H1 (cell line): ENCODE measurements at regions not wholly inside any gene's neighbourhood (a gene's known extent, or its start where the extent isn't known, plus 50 kb on each side); places are given as distances from the start of the nearest gene placed in this dataset.
A peak's percentile ranks its signal among the peaks of the same experiment; 100 is the strongest.

Experiments
- CTCF ChIA-PET: fragments of 300-600 bp; sonication (Branson Sonifier 250); formaldehyde crosslinking; loops from one replicate; lab custom pipeline; 2021; ENCODE audit not compliant: partially characterized antibody; lab: Charles Lee
- POLR2A ChIA-PET: fragments of 300-600 bp; sonication (Branson Sonifier 250); formaldehyde crosslinking; loops from one replicate; lab custom pipeline; 2021; ENCODE audit warnings: inconsistent platforms; ENCODE audit not compliant: partially characterized antibody; lab: Charles Lee
- DNase-seq, 2 experiments: peaks; one replicate each; pipeline versions ENCODE4 v3.0.0 to v3.0.0-alpha.2; 2010 to 2022; ENCODE audit warnings: low spot score in 2 of 2, low read depth in 1 of 2, mixed read lengths in 1 of 2
- FAIRE-seq: peaks from 2 replicates; lab custom pipeline; 2011; peaks lifted over from hg19 to GRCh38; lab: Jason Lieb, UNC
- H2AFZ ChIP-seq: 2 replicates; pipeline ENCODE4 v1.8.1; 2012; ENCODE audit warnings: low read length, inconsistent platforms
- H2AK5ac ChIP-seq: 2 replicates; pipeline ENCODE4 v1.6.1; 2013; ENCODE audit warnings: low read depth, low read length
- H2BK120ac ChIP-seq: replicated peaks from 2 replicates; pipeline ENCODE3; 2013; ENCODE audit warnings: low read depth, low read length, inconsistent platforms
- H2BK12ac ChIP-seq: 2 replicates; pipeline ENCODE4 v1.6.1; 2013; ENCODE audit warnings: low read depth, low read length
- H2BK15ac ChIP-seq: 2 replicates; pipeline ENCODE4 v1.6.1; 2013; ENCODE audit warnings: low read length
- H2BK20ac ChIP-seq: 2 replicates; pipeline ENCODE4 v1.6.1; 2013; ENCODE audit warnings: low read length
- H2BK5ac ChIP-seq: 2 replicates; pipeline ENCODE4 v1.6.1; 2013; ENCODE audit warnings: low read depth, low read length
- H3K14ac ChIP-seq: 2 replicates; pipeline ENCODE4 v1.6.1; 2013; ENCODE audit warnings: inconsistent platforms; ENCODE audit not compliant: insufficient read length
- H3K18ac ChIP-seq: 2 replicates; pipeline ENCODE4 v1.6.1; 2013; ENCODE audit warnings: low read length; ENCODE audit errors: extremely low read depth
- H3K23ac ChIP-seq: 2 replicates; pipeline ENCODE4 v1.6.1; 2013; ENCODE audit warnings: inconsistent platforms; ENCODE audit not compliant: insufficient read length
- H3K23me2 ChIP-seq: 2 replicates; pipeline ENCODE4 v1.6.1; 2013; ENCODE audit warnings: low read depth, low read length
- H3K27ac ChIP-seq: 2 replicates; pipeline ENCODE4 v1.6.1; 2011; ENCODE audit warnings: low read depth, low read length, inconsistent platforms
- H3K27me3 ChIP-seq, 4 experiments: replicated peaks in 1 of 4; 1 replicate in 1 of 4; 2 replicates in 3 of 4; pipeline versions ENCODE4 v1.6.1 to v1.8.1; 2011 to 2013; ENCODE audit warnings: low read length in 3 of 4, mild to moderate bottlenecking in 3 of 4, inconsistent platforms in 2 of 4, mixed read lengths in 2 of 4, moderate library complexity in 1 of 4; ENCODE audit not compliant: control insufficient read depth in 3 of 4, insufficient read depth in 3 of 4; ENCODE audit errors: extremely low read depth in 1 of 4
- H3K36me3 ChIP-seq, 4 experiments: 2 replicates each; pipeline versions ENCODE4 v1.6.1 to v1.8.1; 2011 to 2013; ENCODE audit warnings: mild to moderate bottlenecking in 4 of 4, low read length in 3 of 4, moderate library complexity in 2 of 4, control low read depth in 1 of 4, inconsistent platforms in 1 of 4; ENCODE audit not compliant: insufficient read depth in 4 of 4, control insufficient read depth in 2 of 4
- H3K4ac ChIP-seq: replicated peaks from 2 replicates; pipeline ENCODE3; 2013; ENCODE audit warnings: low read length, low read depth, mixed read lengths, inconsistent platforms; ENCODE audit not compliant: insufficient read length
- H3K4me1 ChIP-seq, 4 experiments: replicated peaks in 1 of 4; 1 replicate in 1 of 4; 2 replicates in 3 of 4; pipeline versions ENCODE4 v1.6.1 to v1.8.1; 2011 to 2013; ENCODE audit warnings: low read length in 3 of 4, inconsistent platforms in 2 of 4, mixed read lengths in 1 of 4; ENCODE audit not compliant: insufficient read depth in 4 of 4, control insufficient read depth in 3 of 4
- H3K4me2 ChIP-seq, 2 experiments: 2 replicates each; pipeline versions ENCODE4 v1.6.1 to v1.8.1; 2011 to 2013; ENCODE audit warnings: low read depth in 2 of 2, low read length in 2 of 2, control low read depth in 1 of 2, inconsistent platforms in 1 of 2, mild to moderate bottlenecking in 1 of 2; ENCODE audit not compliant: insufficient read depth in 1 of 2
- H3K4me3 ChIP-seq, 4 experiments: fragments of 200-600, 300-600 bp in 1 of 4; sonication (generic), shearing (Covaris generic), sonication (Bioruptor Twin) in 1 of 4; 2 replicates each; pipeline versions ENCODE4 v1.5.1 to v1.8.1; 2011 to 2016; ENCODE audit warnings: low read length in 4 of 4, low read depth in 3 of 4, control low read depth in 2 of 4, inconsistent platforms in 2 of 4, mild to moderate bottlenecking in 2 of 4, mixed read lengths in 1 of 4, moderate library complexity in 1 of 4; ENCODE audit not compliant: insufficient read depth in 2 of 4; ENCODE audit errors: extremely low read depth in 1 of 4
- H3K56ac ChIP-seq: replicated peaks from 2 replicates; pipeline ENCODE3; 2013; ENCODE audit warnings: low read depth, mild to moderate bottlenecking, mixed read lengths, low read length, inconsistent platforms; ENCODE audit not compliant: insufficient read length
- H3K79me1 ChIP-seq: 2 replicates; pipeline ENCODE4 v1.6.1; 2013; ENCODE audit warnings: low read depth, low read length, control low read depth
- H3K79me2 ChIP-seq, 2 experiments: 2 replicates each; pipeline versions ENCODE4 v1.6.1 to v1.8.1; 2012 to 2013; ENCODE audit warnings: low read length in 2 of 2, mild to moderate bottlenecking in 2 of 2, inconsistent platforms in 1 of 2; ENCODE audit not compliant: insufficient read depth in 2 of 2, control insufficient read depth in 1 of 2
- H3K9ac ChIP-seq, 4 experiments: replicated peaks in 1 of 4; 1 replicate in 1 of 4; 2 replicates in 3 of 4; pipeline versions ENCODE4 v1.6.1 to v1.8.1; 2011 to 2013; ENCODE audit warnings: low read depth in 3 of 4, low read length in 3 of 4, control low read depth in 2 of 4, mild to moderate bottlenecking in 2 of 4, moderate library complexity in 2 of 4, inconsistent platforms in 1 of 4; ENCODE audit errors: extremely low read depth in 1 of 4
- H3K9me3 ChIP-seq, 2 experiments: 2 replicates each; pipeline versions ENCODE4 v1.6.1 to v1.8.1; 2012 to 2013; ENCODE audit warnings: mild to moderate bottlenecking in 2 of 2, moderate library complexity in 2 of 2, control low read depth in 1 of 2, inconsistent platforms in 1 of 2, low read depth in 1 of 2, low read length in 1 of 2, mixed read lengths in 1 of 2; ENCODE audit not compliant: insufficient read depth in 2 of 2
- H4K20me1 ChIP-seq, 2 experiments: replicated peaks in 1 of 2; 2 replicates each; pipeline versions ENCODE3 to v1.8.1; 2011 to 2013; ENCODE audit warnings: inconsistent platforms in 2 of 2, low read length in 2 of 2, mild to moderate bottlenecking in 1 of 2; ENCODE audit not compliant: insufficient read depth in 2 of 2, control insufficient read depth in 1 of 2
- H4K5ac ChIP-seq: 2 replicates; pipeline ENCODE4 v1.6.1; 2013; ENCODE audit warnings: low read length, low read depth, mixed read lengths, inconsistent platforms; ENCODE audit not compliant: insufficient read length
- H4K8ac ChIP-seq: 2 replicates; pipeline ENCODE4 v1.8.0; 2013; ENCODE audit warnings: mild to moderate bottlenecking, moderate library complexity, low read length, inconsistent platforms; ENCODE audit not compliant: insufficient read depth; ENCODE audit errors: extremely low read depth
- H4K91ac ChIP-seq: replicated peaks from 2 replicates; pipeline ENCODE3; 2013; ENCODE audit warnings: low read length, mixed read lengths, inconsistent platforms; ENCODE audit not compliant: insufficient read length
- GTF2F1 ChIP-seq: IDR thresholded peaks from 2 replicates; pipeline ENCODE4 v1.6.1; 2012; ENCODE audit warnings: low read depth, low read length, improper control_type of control experiment, borderline replicate concordance
- JUND ChIP-seq: IDR thresholded peaks from 2 replicates; pipeline ENCODE4 v1.6.1; 2011; ENCODE audit warnings: mild to moderate bottlenecking, improper control_type of control experiment, low read length
- KDM1A ChIP-seq: fragments of 200-600, 300-600 bp; sonication (generic); IDR thresholded peaks from 2 replicates; pipeline ENCODE4 v1.7.1; 2016; ENCODE audit warnings: mild to moderate bottlenecking, low read length, borderline replicate concordance
- SIX5 ChIP-seq: IDR thresholded peaks from 2 replicates; pipeline ENCODE4 v1.6.1; 2011; ENCODE audit warnings: mild to moderate bottlenecking, low read depth, low read length
- TBP ChIP-seq: IDR thresholded peaks from 2 replicates; pipeline ENCODE4 v1.6.1; 2011; ENCODE audit warnings: low read depth, low read length, improper control_type of control experiment

GRCh38 chr4:36556984-36557383 is 275.6 kb downstream of the DTHD1 start:
- POLR2A ChIA-PET, result no interaction called here
- no peak overlapping the region for H3K18ac ChIP-seq
- TF ChIP-seq KDM1A (no peak), JUND (no peak), SIX5 (no peak), GTF2F1 (no peak), TBP (no peak)

More at GRCh38 chr4:36556984-36557383, 275.6 kb downstream of the DTHD1 start:
- Histone ChIP-seq H4K8ac (no peak overlapping the region), H3K27ac (no peak overlapping the region), H4K20me1 (no peaks in the 10 kb centered on the region), H4K5ac (no peak overlapping the region), H3K56ac (no peak overlapping the region), H2AK5ac (no peak overlapping the region), H3K4me1 (peaks cover 0 to 7% (median 2%) of the 10 kb centered on the region in 4 experiments; a peak in 2 of 7 replicates), H3K79me2 (no peaks in the 10 kb centered on the region), H4K91ac (no peak overlapping the region), H3K23ac (no peak overlapping the region), H3K4me3 (no peak overlapping the region), H2BK20ac (no peak overlapping the region), H3K79me1 (no peaks in the 10 kb centered on the region), H2BK120ac (no peak overlapping the region), H2BK5ac (no peak overlapping the region), H3K14ac (no peak overlapping the region), H3K27me3 (no peaks in the 10 kb centered on the region), H3K9me3 (no peaks in the 10 kb centered on the region), H3K9ac (no peak overlapping the region), H3K23me2 (no peaks in the 10 kb centered on the region), H2BK12ac (no peak overlapping the region), H3K4me2 (no peak overlapping the region), H2AFZ (peak overlapping the region; percentile 55; the same call in 1 of the 2 replicates), H3K36me3 (no peaks in the 10 kb centered on the region), H2BK15ac (no peak overlapping the region), H3K4ac (no peak overlapping the region)
- DNase-seq, result no peak
- FAIRE-seq, result no peak
- CTCF ChIA-PET, result no interaction called here
